GM23338 (cell line): ENCODE measurements at regions not wholly inside any gene's neighbourhood (a gene's known extent, or its start where the extent isn't known, plus 50 kb on each side); places are given as distances from the start of the nearest gene placed in this dataset.

ENCODE experiments used
- ATAC-seq: fragments of 200-7000 bp; cut with Tn5 transposase; 3 replicates; pipeline ENCODE4 v1.9.1; 2020
- DNase-seq: peaks from one replicate; pipeline ENCODE4 v3.0.0-alpha.2; 2015; ENCODE audit warnings: low spot score
- H2AFZ ChIP-seq: fragments of 200-600 bp; sonication (generic); 2 replicates; pipeline ENCODE4 v1.8.0; 2016; ENCODE audit warnings: antibody characterized with exemption, mild to moderate bottlenecking, moderate library complexity
- H3F3A ChIP-seq: fragments of 200-600 bp; sonication (generic); replicated peaks from 2 replicates; pipeline ENCODE4 v1.8.0; 2017; ENCODE audit warnings: antibody characterized with exemption, mixed run types, low read depth
- H3K27ac ChIP-seq: fragments of 200-600 bp; sonication (generic); 2 replicates; pipeline ENCODE4 v1.6.1; 2016; ENCODE audit warnings: low read depth
- H3K27me3 ChIP-seq: fragments of 200-600 bp; sonication (generic); 2 replicates; pipeline ENCODE4 v1.8.0; 2016; ENCODE audit warnings: mild to moderate bottlenecking, mixed run types, moderate library complexity; ENCODE audit not compliant: insufficient read depth
- H3K36me3 ChIP-seq: fragments of 200-600 bp; sonication (generic); 2 replicates; pipeline ENCODE4 v1.8.0; 2016; ENCODE audit warnings: mild to moderate bottlenecking; ENCODE audit not compliant: insufficient read depth
- H3K4me1 ChIP-seq: fragments of 200-600 bp; sonication (generic); 2 replicates; pipeline ENCODE4 v1.8.0; 2016; ENCODE audit warnings: mild to moderate bottlenecking, moderate library complexity; ENCODE audit not compliant: insufficient read depth
- H3K4me2 ChIP-seq: fragments of 200-600 bp; sonication (generic); 2 replicates; pipeline ENCODE4 v1.7.1; 2017; ENCODE audit warnings: mixed run types
- H3K4me3 ChIP-seq: fragments of 200-600 bp; sonication (generic); 2 replicates; pipeline ENCODE4 v1.6.1; 2016; ENCODE audit warnings: mixed run types
- H3K79me2 ChIP-seq: fragments of 200-600 bp; sonication (generic); replicated peaks from 2 replicates; pipeline ENCODE4 v1.8.0; 2017; ENCODE audit warnings: mild to moderate bottlenecking; ENCODE audit not compliant: insufficient read depth
- H3K9me2 ChIP-seq: fragments of 200-600 bp; sonication (generic); 2 replicates; pipeline ENCODE4 v1.8.0; 2017; ENCODE audit not compliant: insufficient read depth
- H4K20me1 ChIP-seq: fragments of 200-600 bp; sonication (generic); replicated peaks from 2 replicates; pipeline ENCODE4 v1.8.0; 2017; ENCODE audit warnings: mild to moderate bottlenecking; ENCODE audit not compliant: insufficient read depth
- H3K27ac Mint-ChIP-seq: 2 replicates; pipeline ENCODE4 v1.8.0; 2020; ENCODE audit warnings: inconsistent platforms, mild to moderate bottlenecking, moderate library complexity, mixed read lengths
- H3K27me3 Mint-ChIP-seq: 3 replicates; pipeline ENCODE4 v1.8.0; 2022; ENCODE audit warnings: low read depth, mild to moderate bottlenecking, moderate library complexity, mixed read lengths, inconsistent platforms; ENCODE audit not compliant: insufficient read depth, poor library complexity
- H3K36me3 Mint-ChIP-seq: 3 replicates; pipeline ENCODE4 v1.8.0; 2021; ENCODE audit warnings: low read depth, mild to moderate bottlenecking, inconsistent platforms, moderate library complexity, mixed read lengths
- H3K4me1 Mint-ChIP-seq: 3 replicates; pipeline ENCODE4 v1.8.0; 2020; ENCODE audit warnings: mild to moderate bottlenecking, inconsistent platforms, mixed read lengths
- H3K4me3 Mint-ChIP-seq: 3 replicates; pipeline ENCODE4 v1.8.0; 2021; ENCODE audit warnings: moderate library complexity, mild to moderate bottlenecking, inconsistent platforms, mixed read lengths
- H3K9me3 Mint-ChIP-seq: 3 replicates; pipeline ENCODE4 v1.8.0; 2020; ENCODE audit warnings: moderate library complexity, mild to moderate bottlenecking, inconsistent platforms, mixed read lengths
- CREB1 ChIP-seq: fragments of 250-450 bp; sonication (Bioruptor Pico); IDR thresholded peaks from 2 replicates; pipeline ENCODE4 v1.5.0; 2020; ENCODE audit warnings: low read depth, mild to moderate bottlenecking, moderate library complexity
- EZH2 ChIP-seq: fragments of 200-600 bp; sonication (generic); IDR thresholded peaks from one replicate; pipeline ENCODE4 v1.8.0; 2017; ENCODE audit warnings: antibody characterized with exemption, mild to moderate bottlenecking, low read depth; ENCODE audit not compliant: unreplicated experiment
- JUNB ChIP-seq: IDR thresholded peaks from one replicate; pipeline ENCODE4 v1.6.1; 2016; ENCODE audit warnings: antibody characterized with exemption; ENCODE audit not compliant: unreplicated experiment
- POLR2AphosphoS5 ChIP-seq: IDR thresholded peaks from 2 replicates; pipeline ENCODE4 v1.6.1; 2016; ENCODE audit warnings: antibody characterized with exemption, low read depth
- STAT1 ChIP-seq: IDR thresholded peaks from one replicate; pipeline ENCODE4 v1.6.1; 2016; ENCODE audit warnings: antibody characterized with exemption; ENCODE audit not compliant: unreplicated experiment
- ZNF114 ChIP-seq: fragments of 250-450 bp; sonication (Bioruptor Pico); IDR thresholded peaks from 2 replicates; pipeline ENCODE4 v1.5.0; 2020; ENCODE audit warnings: mild to moderate bottlenecking, moderate library complexity
- ZNF331 ChIP-seq: fragments of 250-450 bp; sonication (Bioruptor Pico); IDR thresholded peaks from 2 replicates; pipeline ENCODE4 v1.5.0; 2020; ENCODE audit warnings: low read depth, mild to moderate bottlenecking, moderate library complexity
- TF ChIP-seq, protein P1 (sequence below): IDR thresholded peaks from 2 replicates; pipeline ENCODE4 v1.6.1; 2016; ENCODE audit warnings: antibody characterized with exemption
- TF ChIP-seq, protein P2 (sequence below), 2 experiments: fragments of 200-600 bp in 1 of 2; sonication (generic) in 1 of 2; conservative IDR thresholded peaks; 2 replicates each; pipeline versions ENCODE4 v1.5.1 to v1.6.1; 2016 to 2017; ENCODE audit warnings: antibody characterized with exemption in 2 of 2, low read depth in 2 of 2, mild to moderate bottlenecking in 2 of 2, moderate library complexity in 1 of 2
- TF ChIP-seq, protein P3 (sequence below): fragments of 250-450 bp; sonication (Bioruptor Pico); IDR thresholded peaks from 2 replicates; pipeline ENCODE4 v1.5.0; 2020; ENCODE audit warnings: mild to moderate bottlenecking, moderate library complexity
- TF ChIP-seq, protein P4 (sequence below): IDR thresholded peaks from one replicate; pipeline ENCODE4 v1.6.1; 2018; ENCODE audit warnings: antibody characterized with exemption; ENCODE audit not compliant: unreplicated experiment

DNA sequence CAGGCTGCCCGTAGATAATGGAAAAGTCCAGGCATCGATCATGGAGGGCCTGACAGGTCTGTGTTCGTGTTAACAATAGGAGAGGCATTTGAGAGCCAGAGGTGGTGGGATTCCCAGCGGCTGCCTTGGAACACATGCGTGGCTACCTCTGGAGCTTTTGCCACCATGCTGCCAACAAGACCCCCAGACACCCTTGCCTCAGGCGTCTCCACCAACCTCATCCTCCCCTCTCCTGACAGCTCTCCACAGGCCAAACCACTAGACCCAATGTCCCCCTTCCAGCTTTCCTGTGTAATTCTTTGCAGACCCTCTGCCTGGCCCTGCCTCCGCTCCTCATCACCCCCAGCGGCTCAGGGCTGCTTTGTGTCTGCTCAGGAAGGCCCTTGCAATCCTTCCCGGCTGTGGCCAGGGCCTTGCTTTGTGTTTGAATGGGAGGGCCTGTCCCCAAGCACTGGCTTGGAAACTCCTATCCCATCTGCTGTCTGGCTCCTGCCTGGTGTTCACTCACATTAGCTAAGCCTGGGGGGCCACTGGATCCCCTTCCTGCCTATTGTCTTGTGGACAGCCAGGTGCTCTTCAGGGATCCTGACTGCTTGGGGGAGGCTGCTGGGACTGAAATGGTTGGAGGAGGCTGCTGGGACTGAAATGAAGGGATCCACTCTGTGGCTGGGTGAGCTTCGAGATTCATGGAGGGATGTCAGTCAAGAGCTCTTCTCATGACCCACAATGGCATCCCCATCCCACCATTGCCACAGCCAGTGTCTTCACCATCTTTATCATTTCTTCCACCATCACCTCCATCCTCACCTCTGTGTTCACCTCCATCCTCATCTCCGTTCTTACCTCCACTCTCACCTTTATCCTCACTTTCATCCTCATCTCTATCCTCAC, 60.8 kb upstream of the ELN start:
- peaks cover 6% of the 10 kb centered on the region for H3K4me1 Mint-ChIP-seq
- no peaks in the 10 kb centered on the region for H3F3A ChIP-seq
- H3K27me3 Mint-ChIP-seq: peaks cover 14% of the 10 kb centered on the region
- peaks cover 35% of the 10 kb centered on the region for H3K9me3 Mint-ChIP-seq
- no peak for ATAC-seq
- H3K27me3 ChIP-seq: no peaks in the 10 kb centered on the region
- no peak for DNase-seq
- H3K27ac ChIP-seq: no peak overlapping the region
- no peaks in the 10 kb centered on the region for H4K20me1 ChIP-seq
- peaks cover 3% of the 10 kb centered on the region; the same call in 1 of the 2 replicates for H3K4me1 ChIP-seq
- no peak overlapping the region for H3K4me2 ChIP-seq
- H3K36me3 Mint-ChIP-seq: peaks cover 20% of the 10 kb centered on the region; the same call in 2 of the 3 replicates
- no peak overlapping the region; the same call in 1 of the 2 replicates for H3K27ac Mint-ChIP-seq
- no peaks in the 10 kb centered on the region for H3K36me3 ChIP-seq
- no peaks in the 10 kb centered on the region for H3K79me2 ChIP-seq
- no peak overlapping the region for H3K4me3 ChIP-seq
- TF ChIP-seq JUNB (no peak), STAT1 (no peak), POLR2AphosphoS5 (no peak), EZH2 (no peak), ZNF114 (CRISPR knock-in tag) (no peak), CREB1 (CRISPR knock-in tag) (no peak), ZNF331 (CRISPR knock-in tag) (no peak)
- TF ChIP-seq, protein P1, sequence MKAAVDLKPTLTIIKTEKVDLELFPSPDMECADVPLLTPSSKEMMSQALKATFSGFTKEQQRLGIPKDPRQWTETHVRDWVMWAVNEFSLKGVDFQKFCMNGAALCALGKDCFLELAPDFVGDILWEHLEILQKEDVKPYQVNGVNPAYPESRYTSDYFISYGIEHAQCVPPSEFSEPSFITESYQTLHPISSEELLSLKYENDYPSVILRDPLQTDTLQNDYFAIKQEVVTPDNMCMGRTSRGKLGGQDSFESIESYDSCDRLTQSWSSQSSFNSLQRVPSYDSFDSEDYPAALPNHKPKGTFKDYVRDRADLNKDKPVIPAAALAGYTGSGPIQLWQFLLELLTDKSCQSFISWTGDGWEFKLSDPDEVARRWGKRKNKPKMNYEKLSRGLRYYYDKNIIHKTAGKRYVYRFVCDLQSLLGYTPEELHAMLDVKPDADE: no peak
- TF ChIP-seq, protein P2, sequence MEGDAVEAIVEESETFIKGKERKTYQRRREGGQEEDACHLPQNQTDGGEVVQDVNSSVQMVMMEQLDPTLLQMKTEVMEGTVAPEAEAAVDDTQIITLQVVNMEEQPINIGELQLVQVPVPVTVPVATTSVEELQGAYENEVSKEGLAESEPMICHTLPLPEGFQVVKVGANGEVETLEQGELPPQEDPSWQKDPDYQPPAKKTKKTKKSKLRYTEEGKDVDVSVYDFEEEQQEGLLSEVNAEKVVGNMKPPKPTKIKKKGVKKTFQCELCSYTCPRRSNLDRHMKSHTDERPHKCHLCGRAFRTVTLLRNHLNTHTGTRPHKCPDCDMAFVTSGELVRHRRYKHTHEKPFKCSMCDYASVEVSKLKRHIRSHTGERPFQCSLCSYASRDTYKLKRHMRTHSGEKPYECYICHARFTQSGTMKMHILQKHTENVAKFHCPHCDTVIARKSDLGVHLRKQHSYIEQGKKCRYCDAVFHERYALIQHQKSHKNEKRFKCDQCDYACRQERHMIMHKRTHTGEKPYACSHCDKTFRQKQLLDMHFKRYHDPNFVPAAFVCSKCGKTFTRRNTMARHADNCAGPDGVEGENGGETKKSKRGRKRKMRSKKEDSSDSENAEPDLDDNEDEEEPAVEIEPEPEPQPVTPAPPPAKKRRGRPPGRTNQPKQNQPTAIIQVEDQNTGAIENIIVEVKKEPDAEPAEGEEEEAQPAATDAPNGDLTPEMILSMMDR (conservative IDR thresholded peaks at IDR 0.05; ENCODE audit: low read depth in 2 of 2): no peak
- TF ChIP-seq, protein P3, sequence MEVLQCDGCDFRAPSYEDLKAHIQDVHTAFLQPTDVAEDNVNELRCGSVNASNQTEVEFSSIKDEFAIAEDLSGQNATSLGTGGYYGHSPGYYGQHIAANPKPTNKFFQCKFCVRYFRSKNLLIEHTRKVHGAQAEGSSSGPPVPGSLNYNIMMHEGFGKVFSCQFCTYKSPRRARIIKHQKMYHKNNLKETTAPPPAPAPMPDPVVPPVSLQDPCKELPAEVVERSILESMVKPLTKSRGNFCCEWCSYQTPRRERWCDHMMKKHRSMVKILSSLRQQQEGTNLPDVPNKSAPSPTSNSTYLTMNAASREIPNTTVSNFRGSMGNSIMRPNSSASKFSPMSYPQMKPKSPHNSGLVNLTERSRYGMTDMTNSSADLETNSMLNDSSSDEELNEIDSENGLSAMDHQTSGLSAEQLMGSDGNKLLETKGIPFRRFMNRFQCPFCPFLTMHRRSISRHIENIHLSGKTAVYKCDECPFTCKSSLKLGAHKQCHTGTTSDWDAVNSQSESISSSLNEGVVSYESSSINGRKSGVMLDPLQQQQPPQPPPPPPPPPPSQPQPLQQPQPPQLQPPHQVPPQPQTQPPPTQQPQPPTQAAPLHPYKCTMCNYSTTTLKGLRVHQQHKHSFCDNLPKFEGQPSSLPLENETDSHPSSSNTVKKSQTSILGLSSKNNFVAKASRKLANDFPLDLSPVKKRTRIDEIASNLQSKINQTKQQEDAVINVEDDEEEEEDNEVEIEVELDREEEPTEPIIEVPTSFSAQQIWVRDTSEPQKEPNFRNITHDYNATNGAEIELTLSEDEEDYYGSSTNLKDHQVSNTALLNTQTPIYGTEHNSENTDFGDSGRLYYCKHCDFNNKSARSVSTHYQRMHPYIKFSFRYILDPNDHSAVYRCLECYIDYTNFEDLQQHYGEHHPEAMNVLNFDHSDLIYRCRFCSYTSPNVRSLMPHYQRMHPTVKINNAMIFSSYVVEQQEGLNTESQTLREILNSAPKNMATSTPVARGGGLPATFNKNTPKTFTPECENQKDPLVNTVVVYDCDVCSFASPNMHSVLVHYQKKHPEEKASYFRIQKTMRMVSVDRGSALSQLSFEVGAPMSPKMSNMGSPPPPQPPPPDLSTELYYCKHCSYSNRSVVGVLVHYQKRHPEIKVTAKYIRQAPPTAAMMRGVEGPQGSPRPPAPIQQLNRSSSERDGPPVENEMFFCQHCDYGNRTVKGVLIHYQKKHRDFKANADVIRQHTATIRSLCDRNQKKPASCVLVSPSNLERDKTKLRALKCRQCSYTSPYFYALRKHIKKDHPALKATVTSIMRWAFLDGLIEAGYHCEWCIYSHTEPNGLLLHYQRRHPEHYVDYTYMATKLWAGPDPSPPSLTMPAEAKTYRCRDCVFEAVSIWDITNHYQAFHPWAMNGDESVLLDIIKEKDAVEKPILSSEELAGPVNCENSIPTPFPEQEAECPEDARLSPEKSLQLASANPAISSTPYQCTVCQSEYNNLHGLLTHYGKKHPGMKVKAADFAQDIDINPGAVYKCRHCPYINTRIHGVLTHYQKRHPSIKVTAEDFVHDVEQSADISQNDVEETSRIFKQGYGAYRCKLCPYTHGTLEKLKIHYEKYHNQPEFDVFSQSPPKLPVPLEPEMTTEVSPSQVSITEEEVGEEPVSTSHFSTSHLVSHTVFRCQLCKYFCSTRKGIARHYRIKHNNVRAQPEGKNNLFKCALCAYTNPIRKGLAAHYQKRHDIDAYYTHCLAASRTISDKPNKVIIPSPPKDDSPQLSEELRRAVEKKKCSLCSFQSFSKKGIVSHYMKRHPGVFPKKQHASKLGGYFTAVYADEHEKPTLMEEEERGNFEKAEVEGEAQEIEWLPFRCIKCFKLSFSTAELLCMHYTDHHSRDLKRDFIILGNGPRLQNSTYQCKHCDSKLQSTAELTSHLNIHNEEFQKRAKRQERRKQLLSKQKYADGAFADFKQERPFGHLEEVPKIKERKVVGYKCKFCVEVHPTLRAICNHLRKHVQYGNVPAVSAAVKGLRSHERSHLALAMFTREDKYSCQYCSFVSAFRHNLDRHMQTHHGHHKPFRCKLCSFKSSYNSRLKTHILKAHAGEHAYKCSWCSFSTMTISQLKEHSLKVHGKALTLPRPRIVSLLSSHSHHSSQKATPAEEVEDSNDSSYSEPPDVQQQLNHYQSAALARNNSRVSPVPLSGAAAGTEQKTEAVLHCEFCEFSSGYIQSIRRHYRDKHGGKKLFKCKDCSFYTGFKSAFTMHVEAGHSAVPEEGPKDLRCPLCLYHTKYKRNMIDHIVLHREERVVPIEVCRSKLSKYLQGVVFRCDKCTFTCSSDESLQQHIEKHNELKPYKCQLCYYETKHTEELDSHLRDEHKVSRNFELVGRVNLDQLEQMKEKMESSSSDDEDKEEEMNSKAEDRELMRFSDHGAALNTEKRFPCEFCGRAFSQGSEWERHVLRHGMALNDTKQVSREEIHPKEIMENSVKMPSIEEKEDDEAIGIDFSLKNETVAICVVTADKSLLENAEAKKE: no peak
- TF ChIP-seq, protein P4, sequence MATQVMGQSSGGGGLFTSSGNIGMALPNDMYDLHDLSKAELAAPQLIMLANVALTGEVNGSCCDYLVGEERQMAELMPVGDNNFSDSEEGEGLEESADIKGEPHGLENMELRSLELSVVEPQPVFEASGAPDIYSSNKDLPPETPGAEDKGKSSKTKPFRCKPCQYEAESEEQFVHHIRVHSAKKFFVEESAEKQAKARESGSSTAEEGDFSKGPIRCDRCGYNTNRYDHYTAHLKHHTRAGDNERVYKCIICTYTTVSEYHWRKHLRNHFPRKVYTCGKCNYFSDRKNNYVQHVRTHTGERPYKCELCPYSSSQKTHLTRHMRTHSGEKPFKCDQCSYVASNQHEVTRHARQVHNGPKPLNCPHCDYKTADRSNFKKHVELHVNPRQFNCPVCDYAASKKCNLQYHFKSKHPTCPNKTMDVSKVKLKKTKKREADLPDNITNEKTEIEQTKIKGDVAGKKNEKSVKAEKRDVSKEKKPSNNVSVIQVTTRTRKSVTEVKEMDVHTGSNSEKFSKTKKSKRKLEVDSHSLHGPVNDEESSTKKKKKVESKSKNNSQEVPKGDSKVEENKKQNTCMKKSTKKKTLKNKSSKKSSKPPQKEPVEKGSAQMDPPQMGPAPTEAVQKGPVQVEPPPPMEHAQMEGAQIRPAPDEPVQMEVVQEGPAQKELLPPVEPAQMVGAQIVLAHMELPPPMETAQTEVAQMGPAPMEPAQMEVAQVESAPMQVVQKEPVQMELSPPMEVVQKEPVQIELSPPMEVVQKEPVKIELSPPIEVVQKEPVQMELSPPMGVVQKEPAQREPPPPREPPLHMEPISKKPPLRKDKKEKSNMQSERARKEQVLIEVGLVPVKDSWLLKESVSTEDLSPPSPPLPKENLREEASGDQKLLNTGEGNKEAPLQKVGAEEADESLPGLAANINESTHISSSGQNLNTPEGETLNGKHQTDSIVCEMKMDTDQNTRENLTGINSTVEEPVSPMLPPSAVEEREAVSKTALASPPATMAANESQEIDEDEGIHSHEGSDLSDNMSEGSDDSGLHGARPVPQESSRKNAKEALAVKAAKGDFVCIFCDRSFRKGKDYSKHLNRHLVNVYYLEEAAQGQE: no peak
- no peak overlapping the region for H3K4me3 Mint-ChIP-seq
- 0 out of 2 replicates have a peak, but pooled peaks cover 3% of the 10 kb centered on the region for H3K9me2 ChIP-seq
- H2AFZ ChIP-seq: no peak overlapping the region
